ENCODE measurements at regions not wholly inside any gene's neighbourhood (a gene's known extent, or its start where the extent isn't known, plus 50 kb on each side); places are given as distances from the start of the nearest gene placed in this dataset.

DNA sequence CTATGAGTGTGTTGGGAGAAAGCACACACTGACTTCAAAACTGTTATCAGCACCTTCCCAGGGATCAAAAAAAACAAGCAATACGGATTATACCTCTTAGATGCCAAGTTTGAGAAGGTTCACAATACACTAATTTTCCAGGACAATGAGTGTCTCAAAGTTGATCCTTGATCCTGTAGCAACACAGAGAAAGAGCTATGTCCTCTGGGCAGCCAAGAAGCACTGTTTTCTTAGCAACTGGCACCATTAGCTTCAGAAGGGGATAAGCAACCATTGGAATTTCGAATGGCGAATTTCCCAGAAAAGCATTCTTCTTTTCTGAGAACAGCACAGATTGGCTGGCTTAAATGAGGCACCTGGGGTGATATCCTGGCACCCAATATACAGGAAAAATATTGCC, 270.3 kb upstream of the RORA start:
- TF ChIP-seq SP1 (IDR thresholded peaks at IDR 0.05), result no peak
- no peak for TF ChIP-seq CTBP1 (IDR thresholded peaks at IDR 0.05; ENCODE audit: borderline replicate concordance)
- no peak for TF ChIP-seq L3MBTL2 (conservative IDR thresholded peaks at IDR 0.05)
- no peak for TF ChIP-seq FOXK2 (IDR thresholded peaks at IDR 0.05)
- no peak for TF ChIP-seq LEF1 (IDR thresholded peaks at IDR 0.05; ENCODE audit: borderline replicate concordance)
- TF ChIP-seq BHLHE40 (IDR thresholded peaks at IDR 0.05; ENCODE audit: borderline replicate concordance), result no peak
- no peak for TF ChIP-seq ZNF384 (IDR thresholded peaks at IDR 0.05)
- no peak for TF ChIP-seq ELF4 (IDR thresholded peaks at IDR 0.05)
- no peak for TF ChIP-seq FOXM1 (IDR thresholded peaks at IDR 0.05; ENCODE audit: borderline replicate concordance)
- TF ChIP-seq HDGF (IDR thresholded peaks at IDR 0.05; ENCODE audit: borderline replicate concordance), result no peak
- no peak for TF ChIP-seq FOXA1 (IDR thresholded peaks at IDR 0.05)

Measured in HEK293T (cell line).